HepG2 (cell line): ENCODE measurements at regions not wholly inside any gene's neighbourhood (a gene's known extent, or its start where the extent isn't known, plus 50 kb on each side); places are given as distances from the start of the nearest gene placed in this dataset.

ENCODE experiments used
- CEBPB ChIP-seq: IDR thresholded peaks from 2 replicates; pipeline ENCODE4 v1.6.1; 2011; ENCODE audit warnings: low read depth, low read length, improper control_type of control experiment, borderline replicate concordance
- HCFC1 ChIP-seq: fragments of 150-350 bp; IDR thresholded peaks from 2 replicates; pipeline ENCODE4 v1.6.1; 2014; ENCODE audit warnings: low read depth, low read length
- HDAC1 ChIP-seq: sonication (generic); formaldehyde crosslinking; IDR thresholded peaks from 2 replicates; pipeline ENCODE4 v1.5.1; 2020; ENCODE audit warnings: mild to moderate bottlenecking, missing genetic modification reagents
- KDM6A ChIP-seq: IDR thresholded peaks from 2 replicates; pipeline ENCODE4 v1.6.1; 2016; ENCODE audit warnings: low read depth
- KMT2A ChIP-seq: sonication (generic); formaldehyde crosslinking; IDR thresholded peaks from 2 replicates; pipeline ENCODE4 v1.4.0; 2020; ENCODE audit warnings: missing genetic modification reagents
- MXI1 ChIP-seq: IDR thresholded peaks from 3 replicates; pipeline ENCODE4 v1.6.1; 2012; ENCODE audit warnings: low read depth, low read length, inconsistent platforms, borderline replicate concordance
- PCBP1 ChIP-seq: fragments of 200-400 bp; formaldehyde crosslinking; IDR thresholded peaks from 2 replicates; pipeline ENCODE4 v1.6.1; 2017; ENCODE audit warnings: mild to moderate bottlenecking, low read depth, low read length, borderline replicate concordance
- RNF2 ChIP-seq: fragments of 450-650 bp; conservative IDR thresholded peaks from 2 replicates; pipeline ENCODE4 v1.6.1; 2016; ENCODE audit warnings: low read depth
- SP5 ChIP-seq: IDR thresholded peaks from 2 replicates; pipeline ENCODE4 v1.6.1; 2016; ENCODE audit warnings: low read depth, borderline replicate concordance
- ZNF644 ChIP-seq: IDR thresholded peaks from 2 replicates; pipeline ENCODE4 v1.6.1; 2016; ENCODE audit warnings: low read depth
- ZNF7 ChIP-seq: IDR thresholded peaks from 2 replicates; pipeline ENCODE4 v1.6.1; 2016; ENCODE audit warnings: missing biosample characterization, missing genetic modification reagents
- TF ChIP-seq, protein P1 (sequence below): IDR thresholded peaks from 2 replicates; pipeline ENCODE4 v1.4.0; 2020; ENCODE audit warnings: mild to moderate bottlenecking, missing genetic modification reagents
- TF ChIP-seq, protein P2 (sequence below): sonication (generic); formaldehyde crosslinking; IDR thresholded peaks from 2 replicates; pipeline ENCODE4 v1.4.0; 2020; ENCODE audit warnings: mild to moderate bottlenecking, missing genetic modification reagents
- TF ChIP-seq, protein P3 (sequence below): IDR thresholded peaks from 2 replicates; pipeline ENCODE4 v1.6.1; 2012; ENCODE audit warnings: inconsistent platforms
- TF ChIP-seq, protein P4 (sequence below), 2 experiments: sonication (generic) in 1 of 2; formaldehyde crosslinking in 1 of 2; IDR thresholded peaks; 2 replicates each; pipeline versions ENCODE4 v1.4.0 to v1.6.1; 2016 to 2020; ENCODE audit warnings: borderline replicate concordance in 1 of 2, low read depth in 1 of 2, mild to moderate bottlenecking in 1 of 2, missing genetic modification reagents in 1 of 2
- TF ChIP-seq, protein P5 (sequence below): sonication (generic); formaldehyde crosslinking; IDR thresholded peaks from 2 replicates; pipeline ENCODE4 v1.4.0; 2020; ENCODE audit warnings: missing genetic modification reagents

DNA sequence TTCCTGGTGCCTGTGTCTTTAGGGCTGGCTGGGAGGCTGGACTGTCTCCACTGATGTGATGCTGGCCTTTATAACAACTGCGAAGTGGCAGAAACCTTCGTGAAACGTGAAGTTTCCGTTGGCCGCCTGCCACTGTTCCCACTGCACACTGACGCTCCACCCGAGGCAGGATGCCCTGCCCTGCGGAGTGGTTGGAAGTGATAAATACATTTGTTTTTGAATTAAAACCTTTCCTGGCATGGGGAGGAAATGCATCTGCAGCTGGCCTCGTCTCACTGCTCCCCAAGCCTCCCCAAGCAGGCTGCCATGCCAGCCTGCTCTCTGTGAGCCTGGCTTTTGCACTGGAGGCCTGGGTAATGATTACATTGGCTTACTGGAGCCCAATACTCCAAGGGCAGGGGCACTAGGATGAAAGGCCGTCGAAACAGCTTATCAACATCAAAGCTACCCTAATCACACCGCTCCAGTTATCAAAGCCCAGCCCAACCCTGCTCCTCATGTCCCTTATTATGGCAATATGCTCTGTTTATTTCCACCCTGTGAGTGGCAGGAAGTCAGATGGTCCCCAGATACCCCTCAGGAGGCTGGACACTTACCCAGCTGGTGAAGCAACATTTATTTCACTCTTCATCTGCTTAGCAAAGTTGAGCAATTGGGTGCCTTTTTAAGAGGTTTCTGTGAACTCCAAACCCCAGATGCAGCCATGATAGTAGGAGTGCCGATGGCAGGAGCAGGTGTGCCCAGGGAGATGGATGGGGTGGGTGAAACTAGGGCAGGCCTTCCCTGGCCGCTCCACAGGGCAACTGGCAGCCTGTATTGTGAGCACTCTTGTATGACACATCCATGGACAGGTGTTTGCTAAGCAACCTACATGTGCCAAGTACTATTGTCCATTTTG lies 97.4 kb upstream of the ITGA6 start (continued):
- TF ChIP-seq, protein P1, sequence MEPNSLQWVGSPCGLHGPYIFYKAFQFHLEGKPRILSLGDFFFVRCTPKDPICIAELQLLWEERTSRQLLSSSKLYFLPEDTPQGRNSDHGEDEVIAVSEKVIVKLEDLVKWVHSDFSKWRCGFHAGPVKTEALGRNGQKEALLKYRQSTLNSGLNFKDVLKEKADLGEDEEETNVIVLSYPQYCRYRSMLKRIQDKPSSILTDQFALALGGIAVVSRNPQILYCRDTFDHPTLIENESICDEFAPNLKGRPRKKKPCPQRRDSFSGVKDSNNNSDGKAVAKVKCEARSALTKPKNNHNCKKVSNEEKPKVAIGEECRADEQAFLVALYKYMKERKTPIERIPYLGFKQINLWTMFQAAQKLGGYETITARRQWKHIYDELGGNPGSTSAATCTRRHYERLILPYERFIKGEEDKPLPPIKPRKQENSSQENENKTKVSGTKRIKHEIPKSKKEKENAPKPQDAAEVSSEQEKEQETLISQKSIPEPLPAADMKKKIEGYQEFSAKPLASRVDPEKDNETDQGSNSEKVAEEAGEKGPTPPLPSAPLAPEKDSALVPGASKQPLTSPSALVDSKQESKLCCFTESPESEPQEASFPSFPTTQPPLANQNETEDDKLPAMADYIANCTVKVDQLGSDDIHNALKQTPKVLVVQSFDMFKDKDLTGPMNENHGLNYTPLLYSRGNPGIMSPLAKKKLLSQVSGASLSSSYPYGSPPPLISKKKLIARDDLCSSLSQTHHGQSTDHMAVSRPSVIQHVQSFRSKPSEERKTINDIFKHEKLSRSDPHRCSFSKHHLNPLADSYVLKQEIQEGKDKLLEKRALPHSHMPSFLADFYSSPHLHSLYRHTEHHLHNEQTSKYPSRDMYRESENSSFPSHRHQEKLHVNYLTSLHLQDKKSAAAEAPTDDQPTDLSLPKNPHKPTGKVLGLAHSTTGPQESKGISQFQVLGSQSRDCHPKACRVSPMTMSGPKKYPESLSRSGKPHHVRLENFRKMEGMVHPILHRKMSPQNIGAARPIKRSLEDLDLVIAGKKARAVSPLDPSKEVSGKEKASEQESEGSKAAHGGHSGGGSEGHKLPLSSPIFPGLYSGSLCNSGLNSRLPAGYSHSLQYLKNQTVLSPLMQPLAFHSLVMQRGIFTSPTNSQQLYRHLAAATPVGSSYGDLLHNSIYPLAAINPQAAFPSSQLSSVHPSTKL (CRISPR knock-in tag): peak; percentile 81
- TF ChIP-seq CEBPB: peak; percentile 90
- TF ChIP-seq, protein P2, sequence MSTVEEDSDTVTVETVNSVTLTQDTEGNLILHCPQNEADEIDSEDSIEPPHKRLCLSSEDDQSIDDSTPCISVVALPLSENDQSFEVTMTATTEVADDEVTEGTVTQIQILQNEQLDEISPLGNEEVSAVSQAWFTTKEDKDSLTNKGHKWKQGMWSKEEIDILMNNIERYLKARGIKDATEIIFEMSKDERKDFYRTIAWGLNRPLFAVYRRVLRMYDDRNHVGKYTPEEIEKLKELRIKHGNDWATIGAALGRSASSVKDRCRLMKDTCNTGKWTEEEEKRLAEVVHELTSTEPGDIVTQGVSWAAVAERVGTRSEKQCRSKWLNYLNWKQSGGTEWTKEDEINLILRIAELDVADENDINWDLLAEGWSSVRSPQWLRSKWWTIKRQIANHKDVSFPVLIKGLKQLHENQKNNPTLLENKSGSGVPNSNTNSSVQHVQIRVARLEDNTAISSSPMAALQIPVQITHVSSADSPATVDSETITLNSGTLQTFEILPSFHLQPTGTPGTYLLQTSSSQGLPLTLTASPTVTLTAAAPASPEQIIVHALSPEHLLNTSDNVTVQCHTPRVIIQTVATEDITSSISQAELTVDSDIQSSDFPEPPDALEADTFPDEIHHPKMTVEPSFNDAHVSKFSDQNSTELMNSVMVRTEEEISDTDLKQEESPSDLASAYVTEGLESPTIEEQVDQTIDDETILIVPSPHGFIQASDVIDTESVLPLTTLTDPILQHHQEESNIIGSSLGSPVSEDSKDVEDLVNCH (CRISPR knock-in tag): no peak
- peak; percentile 54; the same call in 1 of the 2 replicates for TF ChIP-seq SP5 (CRISPR knock-in tag)
- TF ChIP-seq ZNF7 (CRISPR knock-in tag): no peak
- TF ChIP-seq, protein P3, sequence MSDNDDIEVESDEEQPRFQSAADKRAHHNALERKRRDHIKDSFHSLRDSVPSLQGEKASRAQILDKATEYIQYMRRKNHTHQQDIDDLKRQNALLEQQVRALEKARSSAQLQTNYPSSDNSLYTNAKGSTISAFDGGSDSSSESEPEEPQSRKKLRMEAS: peak; percentile 50
- no peak for TF ChIP-seq HDAC1 (CRISPR knock-in tag)
- peak; percentile 87 for TF ChIP-seq ZNF644 (CRISPR knock-in tag)
- TF ChIP-seq HCFC1: no peak
- TF ChIP-seq RNF2: 0 out of 2 replicates have a peak, but pooled peaks have one; percentile 36
- TF ChIP-seq PCBP1: no peak
- TF ChIP-seq, protein P4, sequence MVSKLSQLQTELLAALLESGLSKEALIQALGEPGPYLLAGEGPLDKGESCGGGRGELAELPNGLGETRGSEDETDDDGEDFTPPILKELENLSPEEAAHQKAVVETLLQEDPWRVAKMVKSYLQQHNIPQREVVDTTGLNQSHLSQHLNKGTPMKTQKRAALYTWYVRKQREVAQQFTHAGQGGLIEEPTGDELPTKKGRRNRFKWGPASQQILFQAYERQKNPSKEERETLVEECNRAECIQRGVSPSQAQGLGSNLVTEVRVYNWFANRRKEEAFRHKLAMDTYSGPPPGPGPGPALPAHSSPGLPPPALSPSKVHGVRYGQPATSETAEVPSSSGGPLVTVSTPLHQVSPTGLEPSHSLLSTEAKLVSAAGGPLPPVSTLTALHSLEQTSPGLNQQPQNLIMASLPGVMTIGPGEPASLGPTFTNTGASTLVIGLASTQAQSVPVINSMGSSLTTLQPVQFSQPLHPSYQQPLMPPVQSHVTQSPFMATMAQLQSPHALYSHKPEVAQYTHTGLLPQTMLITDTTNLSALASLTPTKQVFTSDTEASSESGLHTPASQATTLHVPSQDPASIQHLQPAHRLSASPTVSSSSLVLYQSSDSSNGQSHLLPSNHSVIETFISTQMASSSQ (IDR thresholded peaks at IDR 0.05; ENCODE audit: low read depth): peak; percentile 46; the same call in 1 of the 2 replicates
- TF ChIP-seq, protein P4 (CRISPR knock-in tag; IDR thresholded peaks at IDR 0.05; ENCODE audit: borderline replicate concordance): peak; percentile 85; the same call in 1 of the 2 replicates
- 0 out of 2 replicates have a peak, but pooled peaks have one; percentile 12 for TF ChIP-seq KMT2A (CRISPR knock-in tag)
- TF ChIP-seq KDM6A (CRISPR knock-in tag): peak; percentile 14; the same call in 1 of the 2 replicates
- TF ChIP-seq, protein P5, sequence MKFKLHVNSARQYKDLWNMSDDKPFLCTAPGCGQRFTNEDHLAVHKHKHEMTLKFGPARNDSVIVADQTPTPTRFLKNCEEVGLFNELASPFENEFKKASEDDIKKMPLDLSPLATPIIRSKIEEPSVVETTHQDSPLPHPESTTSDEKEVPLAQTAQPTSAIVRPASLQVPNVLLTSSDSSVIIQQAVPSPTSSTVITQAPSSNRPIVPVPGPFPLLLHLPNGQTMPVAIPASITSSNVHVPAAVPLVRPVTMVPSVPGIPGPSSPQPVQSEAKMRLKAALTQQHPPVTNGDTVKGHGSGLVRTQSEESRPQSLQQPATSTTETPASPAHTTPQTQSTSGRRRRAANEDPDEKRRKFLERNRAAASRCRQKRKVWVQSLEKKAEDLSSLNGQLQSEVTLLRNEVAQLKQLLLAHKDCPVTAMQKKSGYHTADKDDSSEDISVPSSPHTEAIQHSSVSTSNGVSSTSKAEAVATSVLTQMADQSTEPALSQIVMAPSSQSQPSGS (CRISPR knock-in tag): 0 out of 2 replicates have a peak, but pooled peaks have one; percentile 32
- no peak for TF ChIP-seq MXI1
